ENCODE measurements at regions not wholly inside any gene's neighbourhood (a gene's known extent, or its start where the extent isn't known, plus 50 kb on each side); places are given as distances from the start of the nearest gene placed in this dataset.
"Not testable (repeated sequence)": the region's sequence is repeated elsewhere in the genome, so short reads cannot be mapped to it uniquely, and the experiment has no call there.

DNA sequence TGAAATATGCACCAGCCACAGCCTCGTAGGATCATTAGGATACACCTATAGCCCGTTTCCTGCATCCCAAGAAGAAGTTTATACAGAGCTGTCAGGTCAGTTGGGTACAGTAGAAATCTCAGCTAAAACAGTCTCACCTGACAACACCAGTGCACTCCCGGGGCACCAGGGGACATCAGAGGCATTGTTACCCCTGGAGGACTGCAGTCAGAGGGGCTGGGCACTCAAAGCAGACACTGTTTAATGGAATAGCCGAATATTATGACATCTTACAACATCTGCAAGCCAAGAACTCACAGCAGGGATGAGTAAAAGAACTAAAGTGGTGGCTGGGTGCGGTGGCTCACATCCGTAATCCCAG, 93.0 kb upstream of the ID2 start:
- no peak for DNase-seq

DNA sequence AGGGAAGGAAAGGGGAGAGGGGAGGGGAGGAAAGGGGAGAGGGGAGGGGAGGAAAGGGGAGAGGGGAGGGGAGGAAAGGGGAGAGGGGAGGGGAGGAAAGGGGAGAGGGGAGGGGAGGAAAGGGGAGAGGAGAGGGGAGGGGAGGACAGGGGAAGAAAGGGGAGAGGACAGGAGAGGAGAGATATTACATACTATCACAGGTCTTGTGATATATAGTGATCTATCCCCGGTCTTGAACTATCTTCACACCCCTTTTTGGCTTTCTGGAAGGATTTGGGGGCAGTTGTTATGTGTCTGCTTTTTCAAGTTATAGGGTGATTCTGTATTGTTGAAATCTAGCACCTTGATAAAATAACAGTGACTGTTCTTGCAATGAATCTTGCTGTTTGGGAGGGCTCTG, 92.1 kb upstream of the ID2 start:
- DNase-seq, result no peak

DNA sequence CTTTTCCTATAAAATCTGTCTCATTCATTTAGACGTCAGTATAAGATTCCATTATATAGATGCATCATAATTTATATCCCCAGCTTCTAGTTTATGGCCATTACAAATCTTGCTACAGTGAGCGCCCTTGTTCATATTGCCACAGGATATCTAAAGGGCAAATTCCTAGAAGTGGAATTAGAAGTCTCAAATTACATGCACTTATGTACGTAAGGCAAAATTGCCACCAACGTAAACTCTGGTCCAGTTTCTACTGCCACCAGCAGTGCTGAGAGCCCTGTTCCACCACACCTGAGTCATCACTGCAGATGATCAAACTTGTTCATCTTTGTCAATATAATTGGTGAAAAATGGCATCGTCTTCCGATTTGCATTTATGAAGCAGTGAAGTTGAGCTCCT, 90.9 kb upstream of the ID2 start:
- DNase-seq, result no peak

DNA sequence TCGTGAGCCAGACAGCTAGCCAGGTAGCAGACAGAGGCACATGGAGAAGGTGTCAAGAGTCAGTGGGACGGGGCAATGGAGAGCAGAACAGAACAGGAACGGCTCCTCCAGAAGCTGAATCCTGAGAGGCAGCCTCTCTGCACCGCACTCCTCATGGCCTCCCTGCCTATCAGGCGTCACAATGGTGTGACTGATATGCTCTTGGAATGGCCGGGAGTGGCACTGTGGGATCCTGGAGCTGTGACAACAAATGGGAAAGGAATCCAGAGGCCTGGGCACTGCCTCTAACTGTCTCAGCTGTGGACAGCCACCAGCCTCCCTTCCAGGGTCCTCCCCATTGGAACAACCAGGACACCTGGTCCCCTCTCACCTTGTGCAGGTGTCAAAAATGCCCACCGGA, 89.1 kb upstream of the ID2 start:
- DNase-seq, result no peak

DNA sequence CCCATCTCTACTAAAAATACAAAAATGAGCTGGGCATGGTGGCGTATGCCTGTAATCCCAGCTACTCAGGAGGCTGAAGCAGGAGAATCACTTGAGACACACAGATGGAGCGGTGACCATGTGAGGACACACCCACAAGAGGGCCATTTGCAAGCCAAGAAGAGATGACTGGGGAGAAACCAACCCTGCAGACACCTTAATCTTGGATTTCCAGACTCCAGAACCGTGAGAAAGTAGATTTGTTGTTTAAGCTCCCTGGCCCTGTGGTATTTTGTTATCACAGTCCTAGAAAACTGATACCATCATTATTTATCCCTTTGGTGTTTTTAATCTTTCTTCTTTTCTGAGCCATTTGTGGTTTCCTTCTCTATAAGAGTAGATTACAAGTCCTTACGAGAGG, 88.6 kb upstream of the ID2 start:
- no peak for DNase-seq

DNA sequence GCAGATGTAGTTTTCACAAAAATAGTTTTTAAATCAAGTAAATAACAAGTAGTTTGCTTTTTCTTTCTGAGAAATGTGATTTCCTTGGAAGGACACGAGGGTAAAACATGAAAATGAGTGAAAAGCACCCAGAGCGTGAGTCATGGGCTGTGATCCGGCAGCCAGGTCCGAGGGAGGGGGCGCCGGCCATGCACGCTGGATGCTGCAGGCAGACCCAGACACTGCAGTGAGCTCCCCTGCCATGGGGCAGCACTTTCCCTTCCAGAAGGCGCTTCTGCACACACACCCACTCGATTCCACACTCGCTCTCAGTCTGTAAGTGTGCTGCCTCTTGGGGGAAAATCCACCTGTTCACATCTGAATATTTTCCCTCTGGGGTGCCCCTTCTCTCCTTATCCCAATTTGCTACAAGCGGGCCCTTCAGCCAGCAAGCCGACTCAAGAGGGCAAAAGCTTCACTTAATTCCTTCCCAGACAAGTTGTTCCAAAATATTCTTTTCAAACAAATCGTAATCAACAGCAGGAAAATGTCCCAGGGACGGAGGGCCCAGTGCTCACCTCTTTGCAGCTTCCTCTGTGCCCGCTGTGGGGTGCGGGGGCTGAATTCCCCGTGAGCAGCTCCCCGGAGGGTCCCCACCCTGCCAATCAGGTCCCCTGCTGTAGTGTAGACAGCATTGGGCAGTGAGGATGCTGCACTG, 87.0 kb upstream of the ID2 start:
- DNase-seq, result no peak

DNA sequence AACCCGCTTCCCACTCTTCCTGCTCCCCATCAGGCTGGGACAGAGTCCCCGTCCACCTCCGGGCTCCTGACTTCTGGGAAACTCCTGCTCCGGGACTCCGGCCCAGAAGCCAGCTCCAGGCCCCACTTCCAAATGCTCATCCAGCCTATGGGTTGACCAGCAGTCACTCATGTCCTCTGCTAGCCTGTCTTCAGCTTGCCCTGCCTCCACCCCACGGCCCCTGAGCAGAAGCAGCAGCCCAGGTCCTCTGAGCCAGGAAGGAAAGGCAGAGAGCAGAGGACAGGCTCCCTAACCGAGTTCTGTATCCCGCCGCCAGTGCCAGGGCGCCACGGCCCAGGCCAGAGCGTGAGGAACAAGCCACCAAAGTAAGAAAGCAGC, 86.4 kb upstream of the ID2 start:
- no peak for DNase-seq

DNA sequence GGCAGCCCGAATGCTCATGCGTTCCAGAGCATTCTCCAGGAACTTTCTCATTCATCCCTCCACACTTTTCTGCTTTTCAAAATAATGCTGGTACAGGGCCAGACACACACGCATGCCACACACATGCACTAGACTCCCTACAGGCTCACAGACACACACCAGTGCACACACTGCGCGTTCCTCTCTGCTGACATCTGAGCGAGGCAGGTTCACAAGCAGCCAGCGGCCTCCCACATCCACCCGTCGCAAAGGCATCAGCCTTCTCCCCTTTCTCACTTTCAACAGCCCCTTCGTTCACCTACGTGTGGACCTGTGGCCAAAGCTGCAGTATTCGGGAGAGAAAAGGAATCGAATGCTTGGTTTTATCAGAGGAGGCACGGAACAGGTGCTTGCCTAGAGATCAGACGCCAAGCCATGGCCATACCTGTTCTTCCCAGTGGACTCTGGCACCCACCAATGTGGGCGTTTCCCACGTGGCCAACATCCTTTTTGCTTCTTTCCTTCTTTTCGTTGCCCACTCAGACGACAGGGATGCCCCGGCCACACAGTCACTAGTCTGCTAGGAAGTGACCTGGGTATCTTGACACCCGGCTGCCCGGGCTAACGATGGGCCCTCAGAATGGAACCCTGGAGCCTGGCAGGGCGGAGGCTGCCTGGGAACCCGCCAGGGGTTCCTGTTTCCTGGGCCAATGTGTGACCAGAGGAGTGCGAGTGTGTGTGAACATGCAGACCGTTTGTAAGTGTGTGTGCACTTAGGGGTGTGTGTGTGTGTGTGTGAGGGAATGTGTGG, 85.8 kb upstream of the ID2 start:
- DNase-seq, result no peak

DNA sequence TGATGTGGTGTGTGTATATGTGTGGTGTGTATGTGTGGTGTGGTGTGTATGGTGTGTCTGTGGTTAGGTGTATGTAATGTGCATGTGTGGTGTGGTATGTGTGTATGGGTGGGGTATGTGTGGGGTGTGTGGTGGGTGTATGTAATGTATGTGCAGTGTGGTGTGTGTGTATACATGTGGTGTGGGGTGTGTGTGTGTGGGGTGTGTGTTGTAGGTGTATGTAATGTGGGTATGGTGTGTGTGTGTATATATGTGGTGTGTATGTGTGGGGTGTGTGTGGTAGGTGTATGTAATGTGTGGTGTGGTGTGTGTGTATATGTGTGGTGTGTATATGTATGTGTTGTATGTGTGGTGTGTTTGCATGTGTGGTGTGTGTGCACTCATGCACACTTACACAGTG, 84.8 kb upstream of the ID2 start:
- DNase-seq, result no peak

DNA sequence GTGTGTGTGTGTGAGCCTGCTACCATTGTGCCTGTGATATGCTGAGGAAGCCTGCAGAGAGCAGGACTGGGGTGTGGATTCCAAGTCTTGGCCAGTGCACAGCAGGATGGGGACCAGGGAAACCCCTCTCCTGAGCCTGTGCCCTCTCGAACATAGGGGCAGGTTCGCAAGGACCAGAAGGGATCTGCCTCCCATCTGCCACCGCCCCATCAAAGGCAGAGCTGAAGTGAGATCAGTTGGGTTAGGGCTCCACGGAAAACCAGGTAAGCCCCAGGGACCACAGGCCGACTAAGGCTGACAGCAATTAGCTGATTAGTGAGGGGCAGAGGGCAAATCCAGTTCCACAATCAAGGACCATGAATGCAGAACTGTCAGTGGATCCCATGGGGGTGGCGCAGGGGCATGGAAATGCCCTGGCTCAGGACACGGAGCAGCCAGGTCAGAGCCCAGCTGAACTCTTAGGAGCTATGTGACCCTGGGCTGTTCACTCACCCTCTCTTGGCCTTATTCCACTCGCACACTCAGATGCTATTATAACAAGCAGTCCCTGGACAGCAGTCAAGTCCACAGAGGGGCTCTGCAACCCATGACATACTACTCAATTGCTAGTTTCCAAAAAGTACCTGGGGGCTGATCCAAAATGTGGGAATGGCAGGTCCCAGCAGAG, 84.2 kb upstream of the ID2 start:
- DNase-seq, result no peak

DNA sequence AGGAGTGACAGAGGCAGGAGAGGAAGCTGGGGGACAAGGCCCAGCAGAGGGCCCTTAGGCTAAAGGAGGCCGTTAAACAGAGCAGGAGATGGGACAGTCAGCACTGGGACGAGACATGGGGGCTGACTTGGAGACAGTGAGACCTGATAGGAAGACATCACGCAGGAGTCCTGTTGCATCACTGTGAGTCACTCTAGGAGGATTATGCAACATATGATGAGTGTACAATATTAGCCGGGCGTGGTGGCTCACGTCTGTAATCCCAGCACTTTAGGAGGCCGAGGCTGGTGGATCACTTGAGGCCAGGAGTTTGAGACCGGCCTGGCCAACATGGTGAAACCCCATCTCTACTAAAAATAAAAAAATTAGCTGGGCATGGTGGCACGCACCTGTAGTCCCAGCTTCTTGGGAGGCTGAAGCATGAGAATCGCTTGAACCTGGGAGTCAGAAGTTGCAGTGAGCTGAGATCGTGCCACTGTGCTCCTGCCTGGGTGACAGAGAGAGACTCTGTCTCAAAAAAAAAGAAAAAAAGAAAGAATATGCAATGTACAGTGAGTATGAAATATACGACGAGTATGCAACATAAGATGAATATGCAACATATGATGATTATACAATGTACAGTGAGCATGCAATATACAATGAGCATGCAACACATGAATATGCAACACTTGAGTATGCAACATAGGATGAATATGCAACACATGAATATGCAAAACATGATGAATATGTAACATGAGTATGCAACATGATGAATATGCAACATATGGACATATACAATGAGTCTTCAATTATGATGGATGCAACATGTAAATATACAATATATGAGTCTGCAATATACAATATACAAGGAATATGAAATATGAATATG, 83.3 kb upstream of the ID2 start:
- no peak for DNase-seq

DNA sequence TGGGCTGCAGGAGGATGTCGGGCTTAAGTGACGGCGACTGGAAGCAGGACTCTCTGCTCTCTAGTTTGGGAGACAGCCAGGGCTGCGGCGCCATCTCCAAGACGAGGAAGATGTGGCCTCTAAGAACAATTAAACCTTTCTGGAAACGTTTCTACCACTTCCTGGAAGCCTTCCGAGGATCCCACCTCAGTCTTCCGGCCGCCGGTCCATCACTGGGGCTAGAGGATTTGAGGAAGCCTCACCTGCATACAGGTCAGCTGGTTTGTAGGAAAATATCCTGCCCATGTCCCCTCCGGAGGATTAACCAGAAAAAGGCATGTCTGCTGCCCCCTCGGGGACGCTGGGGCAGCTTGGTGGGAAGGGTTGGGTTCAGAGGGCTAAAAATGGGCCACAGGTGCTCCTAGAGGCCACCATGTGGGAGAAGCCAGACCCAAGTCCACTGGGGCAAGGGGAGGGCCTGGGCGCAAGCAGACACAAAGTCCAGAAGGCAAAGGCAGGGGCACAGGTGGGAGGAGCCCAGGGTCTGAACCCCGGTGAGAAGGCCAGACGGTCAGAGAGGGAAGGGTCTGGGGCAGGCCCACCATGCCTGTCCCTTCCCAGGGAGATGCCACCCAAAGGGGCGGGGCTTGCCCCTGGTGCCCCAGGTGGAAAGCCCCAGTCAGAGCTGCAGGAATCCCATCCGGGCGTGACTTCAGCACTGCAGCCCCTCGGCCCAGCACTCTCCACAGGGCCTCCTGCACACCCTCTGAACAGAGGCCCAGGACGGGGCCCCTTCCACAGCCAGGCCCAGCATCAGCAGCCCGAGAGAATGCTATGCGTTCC, 82.2 kb upstream of the ID2 start:
- no peak for DNase-seq

DNA sequence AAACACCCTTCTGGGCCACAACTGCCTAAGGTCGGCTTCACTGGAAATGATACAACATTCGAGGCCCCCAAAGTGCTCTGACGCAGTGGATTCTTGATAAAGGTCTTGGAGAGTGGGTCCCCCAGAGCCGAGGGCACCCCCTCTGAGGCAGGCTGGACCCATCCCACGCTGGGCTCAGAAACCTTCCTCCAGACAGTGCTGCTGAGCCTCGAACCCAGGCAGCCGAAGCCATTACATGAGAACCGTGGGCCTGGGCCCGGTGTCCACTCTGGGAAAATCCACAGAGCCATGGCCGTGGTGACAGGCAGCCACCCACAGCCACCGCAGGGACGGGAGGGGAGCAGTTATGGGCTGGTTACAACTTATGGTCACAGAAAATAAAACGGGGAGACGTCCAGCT, 81.4 kb upstream of the ID2 start:
- DNase-seq, result no peak

DNA sequence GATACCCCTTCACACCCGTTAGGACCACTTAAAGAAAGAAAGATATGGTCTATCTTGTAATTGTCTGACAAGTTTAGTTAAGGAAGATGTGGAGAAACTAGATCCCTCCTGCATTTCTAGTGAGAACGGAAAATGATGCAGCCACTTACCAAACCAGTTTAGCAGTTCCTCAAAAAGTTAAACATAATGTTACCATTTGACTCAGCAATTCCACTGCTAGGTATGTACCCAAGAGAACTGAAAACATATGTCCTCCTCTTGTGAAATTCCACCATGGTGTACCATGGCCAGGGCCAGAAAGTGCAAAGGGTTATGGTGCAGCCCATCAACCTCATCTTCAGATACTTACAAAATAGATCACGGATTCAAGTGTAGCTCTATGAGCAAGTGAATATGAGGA, 79.0 kb upstream of the ID2 start:
- no peak for DNase-seq

DNA sequence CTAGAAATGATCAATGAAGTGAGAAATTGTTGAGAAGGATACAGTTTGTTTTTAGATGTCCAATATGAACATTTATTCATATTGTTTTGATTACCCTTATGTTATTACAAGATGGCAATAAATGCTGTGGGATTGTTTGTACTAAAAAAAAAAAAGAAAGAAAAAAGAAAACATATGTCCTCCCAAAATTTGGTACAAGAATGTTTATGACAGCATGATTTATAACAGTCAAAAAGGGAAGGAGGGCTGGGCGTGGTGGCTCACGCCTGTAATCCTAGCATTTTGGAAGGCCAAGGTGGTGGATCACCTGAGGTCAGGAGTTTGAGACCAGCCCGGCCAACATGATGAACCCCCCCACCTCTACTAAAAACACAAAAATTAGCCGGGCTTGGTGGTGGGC, 78.5 kb upstream of the ID2 start:
- DNase-seq, result not testable (repeated sequence)

DNA sequence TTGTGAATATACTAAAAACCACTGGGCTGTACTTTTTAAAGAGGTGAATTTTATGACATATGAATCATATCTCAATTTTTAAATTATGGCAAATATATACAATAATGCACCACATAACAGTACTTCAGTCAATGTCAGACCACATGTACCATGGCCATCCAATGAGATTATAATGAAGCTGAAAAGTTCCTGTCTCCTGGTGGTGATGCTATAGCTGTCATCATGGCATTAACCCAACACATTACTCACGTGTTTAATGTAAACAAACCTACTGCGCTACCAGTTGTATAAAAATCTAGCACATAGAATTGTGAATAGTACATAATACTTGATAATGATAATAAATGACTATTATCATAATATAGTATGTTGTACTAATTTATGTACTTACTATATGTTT, 77.6 kb upstream of the ID2 start:
- no peak for DNase-seq

DNA sequence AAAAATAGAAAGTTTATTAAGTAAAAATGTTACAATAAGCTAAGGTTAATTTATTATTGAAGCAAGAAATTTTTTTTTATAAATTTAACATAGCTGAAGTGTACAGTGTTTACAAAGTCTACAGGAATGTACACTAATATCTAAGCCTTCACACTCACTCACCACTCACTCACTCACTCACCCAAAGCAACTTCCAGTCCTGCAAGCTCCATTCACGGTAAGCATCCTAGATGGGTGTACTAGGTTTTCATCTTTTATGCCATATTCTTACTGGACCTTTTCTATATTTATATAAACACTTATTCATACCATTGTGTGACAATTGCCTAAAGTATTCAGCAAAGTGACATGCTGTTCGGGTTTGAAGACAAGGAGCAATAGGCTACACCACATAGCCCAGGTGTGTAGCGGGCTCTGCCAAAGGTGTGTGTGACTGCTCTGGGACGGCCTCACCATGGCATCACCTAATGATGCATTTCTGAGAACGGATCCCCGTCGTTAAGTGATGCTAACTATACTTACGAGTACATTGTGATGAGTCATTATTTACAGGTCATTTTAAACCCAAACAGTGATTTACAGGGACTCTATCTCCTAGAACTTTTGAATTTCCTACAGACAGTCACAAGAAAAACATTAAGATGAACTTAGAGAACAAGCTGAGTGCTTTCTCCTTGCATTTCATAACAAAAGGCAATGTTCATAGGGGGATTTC, 76.3 kb upstream of the ID2 start:
- no peak for DNase-seq

DNA sequence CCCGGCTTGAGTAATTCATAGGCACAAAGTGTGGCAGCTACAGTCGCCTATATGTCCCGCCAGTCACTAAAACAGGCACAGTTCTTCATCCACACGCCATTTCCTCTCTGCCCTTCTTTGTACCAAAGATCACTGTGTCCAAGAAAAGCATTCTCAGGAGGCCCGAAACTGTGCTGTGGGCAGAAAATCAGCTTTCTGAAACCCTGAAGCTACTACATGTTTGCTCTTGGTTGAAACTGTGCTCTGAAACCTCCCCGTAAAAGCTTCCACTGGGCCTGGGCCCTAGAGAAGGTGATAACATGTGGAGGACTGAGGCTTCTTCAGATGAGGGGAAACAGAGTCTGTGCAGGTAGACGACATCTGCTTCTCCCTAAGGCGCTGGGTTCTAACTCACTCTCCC, 75.6 kb upstream of the ID2 start:
- no peak for DNase-seq

DNA sequence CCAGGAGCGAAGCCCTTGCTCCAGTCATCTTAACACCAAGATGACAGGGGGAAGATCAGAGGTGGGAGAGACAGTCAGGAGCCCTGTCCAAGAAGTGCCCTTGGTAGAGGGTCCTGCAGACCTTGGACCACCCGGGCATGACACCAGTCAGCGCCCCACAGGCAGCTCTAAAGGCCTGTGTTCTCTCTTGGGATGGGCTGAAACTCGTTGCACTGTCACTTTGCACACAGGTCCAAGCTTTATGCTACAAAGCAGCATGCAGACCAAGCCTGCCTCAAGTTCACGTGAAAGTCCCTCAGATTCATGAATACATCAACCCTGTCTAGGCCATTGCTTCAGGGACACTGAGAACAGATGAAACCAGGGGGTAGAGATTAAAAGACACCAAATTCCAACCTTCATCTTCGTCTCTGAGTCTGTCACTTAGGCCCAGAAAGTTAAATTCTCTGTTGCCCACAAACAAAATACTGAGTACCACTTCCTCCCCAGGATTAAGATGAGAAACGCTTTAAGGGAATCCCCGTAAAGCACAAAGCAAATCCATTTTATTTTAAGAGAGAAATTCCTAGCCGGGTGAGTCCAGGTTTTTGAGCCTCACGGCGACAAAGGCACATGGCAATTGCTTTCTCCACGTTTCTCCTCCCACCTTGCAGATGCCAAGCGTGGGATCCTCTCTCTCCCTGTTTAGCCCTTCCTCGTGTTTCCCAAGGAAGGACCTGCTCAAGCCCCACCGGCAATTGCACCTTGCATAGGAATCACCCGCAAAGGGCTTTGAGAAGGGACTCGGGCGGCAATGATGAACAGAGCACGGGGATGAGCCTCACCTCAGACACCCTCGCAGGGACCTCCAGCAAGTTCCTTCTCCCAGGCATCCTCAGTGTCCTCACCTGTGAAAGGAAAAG, 75.0 kb upstream of the ID2 start:
- DNase-seq, result no peak

DNA sequence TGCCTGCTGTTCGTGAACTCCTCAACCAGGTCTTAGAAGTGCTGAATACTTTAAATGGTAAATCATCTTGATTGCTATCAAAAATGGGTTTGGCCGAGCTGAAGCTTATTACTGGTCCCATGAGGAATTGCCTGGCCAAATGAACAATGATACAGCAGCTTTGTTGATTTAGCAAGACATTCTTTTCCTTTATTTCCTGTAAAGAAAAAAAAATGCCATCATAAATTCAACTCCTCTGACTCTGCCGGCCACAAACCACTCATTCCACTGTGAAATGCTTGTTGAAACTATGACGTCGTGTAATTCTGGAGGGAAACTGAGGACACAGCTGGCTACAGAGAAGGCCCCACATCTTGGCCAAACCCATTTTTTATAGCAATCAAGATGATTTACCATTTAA, 74.2 kb upstream of the ID2 start:
- no peak for DNase-seq

Measured in left kidney (tissue), 1 donor.